ENCODE measurements at regions not wholly inside any gene's neighbourhood (a gene's known extent, or its start where the extent isn't known, plus 50 kb on each side); places are given as distances from the start of the nearest gene placed in this dataset.

GRCh38 chr1:239536165-239536849 is 149.9 kb downstream of the CHRM3 start:
- H3K36me3 ChIP-seq (ENCODE audit: control insufficient read depth, insufficient read depth, low read length): no peaks in the 10 kb centered on the region
- H3K27ac ChIP-seq (ENCODE audit: extremely low read depth, low read depth, low read length): no peak overlapping the region
- no peaks in the 10 kb centered on the region; the same call in 1 of the 2 replicates for H3K9me3 ChIP-seq (replicated peaks; ENCODE audit: control insufficient read depth, insufficient read depth, low read depth, low read length)
- POLR2A ChIA-PET: no interaction called here
- in situ Hi-C loops (cut with MboI): no loop called here
- FAIRE-seq (no peak), DNase-seq (ENCODE audit: extremely low read depth in 1 of 4, low spot score in 3 of 4) (no peak), ATAC-seq (no peak)
- no TSS peak for BruUV-seq (replicated peaks)
- no peak overlapping the region for H3K4me3 ChIP-seq
- 1% methylated on average over 5 of the region's 5 CpGs for WGBS (ENCODE audit: insufficient coverage, low coverage, missing lambda C conversion rate)
- H3K4me1 ChIP-seq (replicated peaks in 1 of 2; ENCODE audit: control insufficient read depth in 2 of 2, insufficient read depth in 2 of 2, low read length in 2 of 2): no peaks in the 10 kb centered on the region
- no peaks in the 10 kb centered on the region for H3K9me1 ChIP-seq (ENCODE audit: control insufficient read depth, insufficient read depth, low read length)
- CTCF ChIA-PET (ENCODE audit: low intra/inter-chr PET ratio): no interaction called here
- TF ChIP-seq PPARD (CRISPR knock-in tag; IDR thresholded peaks at IDR 0.05) (no peak), ZNF140 (CRISPR knock-in tag; IDR thresholded peaks at IDR 0.05) (no peak), SIN3B (IDR thresholded peaks at IDR 0.05; ENCODE audit: low read depth) (no peak), SNRNP70 (optimal IDR thresholded peaks at IDR 0.05; ENCODE audit: low read depth, low read length) (no peak), SLC30A9 (CRISPR knock-in tag; IDR thresholded peaks at IDR 0.05) (no peak), MCM2 (IDR thresholded peaks at IDR 0.05; ENCODE audit: low read depth) (no peak), ZNF511 (CRISPR knock-in tag; IDR thresholded peaks at IDR 0.05) (no peak), ZNF398 (CRISPR knock-in tag; IDR thresholded peaks at IDR 0.05) (no peak), LARP7 (IDR thresholded peaks at IDR 0.05) (no peak), SAFB (IDR thresholded peaks at IDR 0.05; ENCODE audit: borderline replicate concordance, low read depth, low read length) (no peak), JUND (IDR thresholded peaks at IDR 0.05; ENCODE audit: borderline replicate concordance, low read depth, low read length) (no peak), JUND (tag; IDR thresholded peaks at IDR 0.05; ENCODE audit: borderline replicate concordance, low read depth, low read length) (no peak), BHLHE40 (IDR thresholded peaks at IDR 0.05; ENCODE audit: low read length) (no peak)
- no peak overlapping the region for H3K9ac ChIP-seq (ENCODE audit: insufficient read depth in 1 of 2, low read depth in 2 of 2, low read length in 2 of 2)
- no peaks in the 10 kb centered on the region for H4K20me1 ChIP-seq (replicated peaks; ENCODE audit: control insufficient read depth, insufficient read depth, low read length)
- H3K79me2 ChIP-seq (ENCODE audit: control insufficient read depth, insufficient read depth, low read length): no peaks in the 10 kb centered on the region
- H2AFZ ChIP-seq (ENCODE audit: low read depth, low read length): no peak overlapping the region
- H3K4me2 ChIP-seq (ENCODE audit: insufficient read depth, low read length): no peak overlapping the region
- no peaks in the 10 kb centered on the region for H3K27me3 ChIP-seq (ENCODE audit: control insufficient read depth in 2 of 2, insufficient read depth in 2 of 2, low read length in 2 of 2)
- intact Hi-C loops (cut with micrococcal nuclease): no loop called here

Measured in K562 (cell line).